Endothelial cell of umbilical vein (primary cell): ENCODE measurements at regions not wholly inside any gene's neighbourhood (a gene's known extent, or its start where the extent isn't known, plus 50 kb on each side); places are given as distances from the start of the nearest gene placed in this dataset.

ENCODE experiments used
- EZH2 ChIP-seq: IDR thresholded peaks from 2 replicates; pipeline ENCODE4 v1.6.1; 2012; ENCODE audit warnings: borderline replicate concordance, low read depth, mild to moderate bottlenecking, moderate library complexity, low read length, inconsistent platforms; ENCODE audit not compliant: severe bottlenecking
- FOS ChIP-seq: IDR thresholded peaks from 2 replicates; pipeline ENCODE4 v1.6.1; 2011; ENCODE audit warnings: mild to moderate bottlenecking, low read length, moderate library complexity, borderline replicate concordance; ENCODE audit not compliant: insufficient read depth
- MYC ChIP-seq: IDR thresholded peaks from one replicate; pipeline ENCODE4 v1.6.1; 2011; ENCODE audit warnings: mild to moderate bottlenecking, low read depth, low read length
- POLR2A ChIP-seq: IDR thresholded peaks from 2 replicates; pipeline ENCODE4 v1.6.1; 2012; ENCODE audit warnings: low read depth, mild to moderate bottlenecking, control low read depth, low read length
- POLR2AphosphoS5 ChIP-seq: IDR thresholded peaks from 2 replicates; pipeline ENCODE4 v1.6.1; 2012; ENCODE audit warnings: low read depth, mild to moderate bottlenecking, control low read depth, low read length, moderate library complexity; ENCODE audit not compliant: insufficient read depth
- TF ChIP-seq, protein P1 (sequence below), 2 donors: IDR thresholded peaks; 1 replicate in 1 of 2; 2 replicates in 1 of 2; pipeline ENCODE4 v1.5.1; 2011; ENCODE audit warnings: low read length in 2 of 2, mild to moderate bottlenecking in 2 of 2, moderate library complexity in 2 of 2, control low read depth in 1 of 2, inconsistent platforms in 1 of 2, low read depth in 1 of 2; ENCODE audit not compliant: insufficient read depth in 1 of 2; ENCODE audit errors: extremely low read depth in 1 of 2

DNA sequence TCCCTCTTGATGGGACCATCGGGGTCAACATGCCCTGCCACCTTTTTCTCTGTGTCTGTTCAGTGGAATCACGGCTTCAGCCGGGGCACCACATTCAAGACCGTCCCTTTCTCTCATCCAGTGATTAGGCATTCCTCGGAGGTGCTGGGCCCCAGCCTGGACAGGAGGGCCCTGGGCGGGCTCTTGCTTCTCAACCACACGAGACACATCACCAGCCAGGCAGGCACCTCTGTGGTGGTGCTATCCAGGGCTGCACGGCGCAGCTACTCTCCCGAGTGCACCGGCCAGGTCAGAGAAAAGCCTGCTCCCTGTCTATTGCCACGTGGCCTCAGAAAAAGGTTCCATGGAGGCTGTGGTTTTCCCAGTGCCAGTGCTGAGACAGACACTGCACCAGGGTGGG, 255.2 kb upstream of the IRX1 start:
- TF ChIP-seq FOS (no peak), POLR2A (no peak), EZH2 (no peak), POLR2AphosphoS5 (no peak), MYC (no peak)
- TF ChIP-seq, protein P1, sequence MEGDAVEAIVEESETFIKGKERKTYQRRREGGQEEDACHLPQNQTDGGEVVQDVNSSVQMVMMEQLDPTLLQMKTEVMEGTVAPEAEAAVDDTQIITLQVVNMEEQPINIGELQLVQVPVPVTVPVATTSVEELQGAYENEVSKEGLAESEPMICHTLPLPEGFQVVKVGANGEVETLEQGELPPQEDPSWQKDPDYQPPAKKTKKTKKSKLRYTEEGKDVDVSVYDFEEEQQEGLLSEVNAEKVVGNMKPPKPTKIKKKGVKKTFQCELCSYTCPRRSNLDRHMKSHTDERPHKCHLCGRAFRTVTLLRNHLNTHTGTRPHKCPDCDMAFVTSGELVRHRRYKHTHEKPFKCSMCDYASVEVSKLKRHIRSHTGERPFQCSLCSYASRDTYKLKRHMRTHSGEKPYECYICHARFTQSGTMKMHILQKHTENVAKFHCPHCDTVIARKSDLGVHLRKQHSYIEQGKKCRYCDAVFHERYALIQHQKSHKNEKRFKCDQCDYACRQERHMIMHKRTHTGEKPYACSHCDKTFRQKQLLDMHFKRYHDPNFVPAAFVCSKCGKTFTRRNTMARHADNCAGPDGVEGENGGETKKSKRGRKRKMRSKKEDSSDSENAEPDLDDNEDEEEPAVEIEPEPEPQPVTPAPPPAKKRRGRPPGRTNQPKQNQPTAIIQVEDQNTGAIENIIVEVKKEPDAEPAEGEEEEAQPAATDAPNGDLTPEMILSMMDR (IDR thresholded peaks at IDR 0.05; ENCODE audit: extremely low read depth in 1 of 2, insufficient read depth in 1 of 2, low read depth in 1 of 2, low read length in 2 of 2) = no peak
